Fibroblast of lung (primary cell): ENCODE measurements at regions not wholly inside any gene's neighbourhood (a gene's known extent, or its start where the extent isn't known, plus 50 kb on each side); places are given as distances from the start of the nearest gene placed in this dataset.

Source experiments
- EZH2 ChIP-seq: IDR thresholded peaks from 2 replicates; pipeline ENCODE4 v1.5.1; 2012; ENCODE audit warnings: low read length, control low read depth, mild to moderate bottlenecking; ENCODE audit errors: missing control alignments
- TF ChIP-seq, protein P1 (sequence below), 2 donors: IDR thresholded peaks in 1 of 2; conservative IDR thresholded peaks in 1 of 2; 1 replicate in 1 of 2; 2 replicates in 1 of 2; pipeline ENCODE4 v1.5.1; 2011 to 2012; ENCODE audit warnings: low read length in 2 of 2, control low read depth in 1 of 2, inconsistent platforms in 1 of 2, low read depth in 1 of 2, mild to moderate bottlenecking in 1 of 2

GRCh38 chr1:30262158-30262557 is 461.2 kb downstream of the MATN1 start:
- TF ChIP-seq, protein P1, sequence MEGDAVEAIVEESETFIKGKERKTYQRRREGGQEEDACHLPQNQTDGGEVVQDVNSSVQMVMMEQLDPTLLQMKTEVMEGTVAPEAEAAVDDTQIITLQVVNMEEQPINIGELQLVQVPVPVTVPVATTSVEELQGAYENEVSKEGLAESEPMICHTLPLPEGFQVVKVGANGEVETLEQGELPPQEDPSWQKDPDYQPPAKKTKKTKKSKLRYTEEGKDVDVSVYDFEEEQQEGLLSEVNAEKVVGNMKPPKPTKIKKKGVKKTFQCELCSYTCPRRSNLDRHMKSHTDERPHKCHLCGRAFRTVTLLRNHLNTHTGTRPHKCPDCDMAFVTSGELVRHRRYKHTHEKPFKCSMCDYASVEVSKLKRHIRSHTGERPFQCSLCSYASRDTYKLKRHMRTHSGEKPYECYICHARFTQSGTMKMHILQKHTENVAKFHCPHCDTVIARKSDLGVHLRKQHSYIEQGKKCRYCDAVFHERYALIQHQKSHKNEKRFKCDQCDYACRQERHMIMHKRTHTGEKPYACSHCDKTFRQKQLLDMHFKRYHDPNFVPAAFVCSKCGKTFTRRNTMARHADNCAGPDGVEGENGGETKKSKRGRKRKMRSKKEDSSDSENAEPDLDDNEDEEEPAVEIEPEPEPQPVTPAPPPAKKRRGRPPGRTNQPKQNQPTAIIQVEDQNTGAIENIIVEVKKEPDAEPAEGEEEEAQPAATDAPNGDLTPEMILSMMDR (conservative IDR thresholded peaks at IDR 0.05 in 1 of 2, IDR thresholded peaks at IDR 0.05 in 1 of 2; ENCODE audit: low read depth in 1 of 2, low read length in 2 of 2), result no peak
- no peak for TF ChIP-seq EZH2
